HCT116 (cell line): ENCODE measurements at regions not wholly inside any gene's neighbourhood (a gene's known extent, or its start where the extent isn't known, plus 50 kb on each side); places are given as distances from the start of the nearest gene placed in this dataset.

Experiments
- CBX3 ChIP-seq: IDR thresholded peaks from 2 replicates; pipeline ENCODE4 v1.6.1; 2012; ENCODE audit warnings: low read depth
- CTCF ChIP-seq, 3 experiments: fragments of 200-600 bp in 1 of 3; sonication (generic) in 1 of 3; IDR thresholded peaks in 2 of 3; conservative IDR thresholded peaks in 1 of 3; 2 replicates each; pipeline ENCODE4 v1.5.1; 2012 to 2017; ENCODE audit warnings: low read depth in 2 of 3, low read length in 2 of 3, antibody characterized with exemption in 1 of 3, borderline replicate concordance in 1 of 3, control low read depth in 1 of 3, mild to moderate bottlenecking in 1 of 3, mixed read lengths in 1 of 3, mixed run types in 1 of 3, moderate library complexity in 1 of 3; ENCODE audit not compliant: insufficient read depth in 1 of 3
- EGR1 ChIP-seq: IDR thresholded peaks from 2 replicates; pipeline ENCODE4 v1.6.1; 2012; ENCODE audit warnings: low read depth
- EZH2 ChIP-seq: fragments of 200-600 bp; sonication (generic); IDR thresholded peaks from 2 replicates; pipeline ENCODE4 v1.6.1; 2017; ENCODE audit warnings: antibody characterized with exemption, mixed run types
- EZH2phosphoT487 ChIP-seq: fragments of 200-600 bp; IDR thresholded peaks from 2 replicates; pipeline ENCODE4 v1.6.1; 2018; ENCODE audit warnings: antibody characterized with exemption, borderline replicate concordance
- POLR2A ChIP-seq: IDR thresholded peaks from 2 replicates; pipeline ENCODE4 v1.7.0; 2011; ENCODE audit warnings: borderline replicate concordance; ENCODE audit not compliant: insufficient read depth, insufficient read length; ENCODE audit errors: extremely low read depth
- POLR2AphosphoS5 ChIP-seq: IDR thresholded peaks from 2 replicates; pipeline ENCODE4 v1.6.1; 2011; ENCODE audit warnings: mild to moderate bottlenecking, low read depth, low read length, moderate library complexity
- RAD21 ChIP-seq: IDR thresholded peaks from 2 replicates; pipeline ENCODE4 v1.6.1; 2012; ENCODE audit warnings: low read depth, mild to moderate bottlenecking
- SIN3A ChIP-seq: IDR thresholded peaks from 2 replicates; pipeline ENCODE4 v1.6.1; 2012; ENCODE audit warnings: low read depth
- SP1 ChIP-seq: IDR thresholded peaks from 2 replicates; pipeline ENCODE4 v1.6.1; 2012; ENCODE audit warnings: low read depth
- TF ChIP-seq, protein P1 (sequence below): IDR thresholded peaks from 2 replicates; pipeline ENCODE4 v1.6.1; 2012
- TF ChIP-seq, protein P2 (sequence below): IDR thresholded peaks from 2 replicates; pipeline ENCODE4 v1.6.1; 2012; ENCODE audit warnings: low read depth

GRCh38 chr18:56086786-56087185, 498.8 kb upstream of the TCF4 start:
- TF ChIP-seq POLR2A (no peak), SIN3A (no peak), EZH2 (no peak), CTCF (IDR thresholded peaks at IDR 0.05 in 2 of 3, conservative IDR thresholded peaks at IDR 0.05 in 1 of 3; ENCODE audit: borderline replicate concordance in 1 of 3, insufficient read depth in 1 of 3, low read depth in 2 of 3, low read length in 2 of 3) (no peak), POLR2AphosphoS5 (no peak), SP1 (no peak), EZH2phosphoT487 (no peak), EGR1 (no peak), RAD21 (no peak), CBX3 (no peak)
- TF ChIP-seq, protein P1, sequence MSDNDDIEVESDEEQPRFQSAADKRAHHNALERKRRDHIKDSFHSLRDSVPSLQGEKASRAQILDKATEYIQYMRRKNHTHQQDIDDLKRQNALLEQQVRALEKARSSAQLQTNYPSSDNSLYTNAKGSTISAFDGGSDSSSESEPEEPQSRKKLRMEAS, result no peak
- TF ChIP-seq, protein P2, sequence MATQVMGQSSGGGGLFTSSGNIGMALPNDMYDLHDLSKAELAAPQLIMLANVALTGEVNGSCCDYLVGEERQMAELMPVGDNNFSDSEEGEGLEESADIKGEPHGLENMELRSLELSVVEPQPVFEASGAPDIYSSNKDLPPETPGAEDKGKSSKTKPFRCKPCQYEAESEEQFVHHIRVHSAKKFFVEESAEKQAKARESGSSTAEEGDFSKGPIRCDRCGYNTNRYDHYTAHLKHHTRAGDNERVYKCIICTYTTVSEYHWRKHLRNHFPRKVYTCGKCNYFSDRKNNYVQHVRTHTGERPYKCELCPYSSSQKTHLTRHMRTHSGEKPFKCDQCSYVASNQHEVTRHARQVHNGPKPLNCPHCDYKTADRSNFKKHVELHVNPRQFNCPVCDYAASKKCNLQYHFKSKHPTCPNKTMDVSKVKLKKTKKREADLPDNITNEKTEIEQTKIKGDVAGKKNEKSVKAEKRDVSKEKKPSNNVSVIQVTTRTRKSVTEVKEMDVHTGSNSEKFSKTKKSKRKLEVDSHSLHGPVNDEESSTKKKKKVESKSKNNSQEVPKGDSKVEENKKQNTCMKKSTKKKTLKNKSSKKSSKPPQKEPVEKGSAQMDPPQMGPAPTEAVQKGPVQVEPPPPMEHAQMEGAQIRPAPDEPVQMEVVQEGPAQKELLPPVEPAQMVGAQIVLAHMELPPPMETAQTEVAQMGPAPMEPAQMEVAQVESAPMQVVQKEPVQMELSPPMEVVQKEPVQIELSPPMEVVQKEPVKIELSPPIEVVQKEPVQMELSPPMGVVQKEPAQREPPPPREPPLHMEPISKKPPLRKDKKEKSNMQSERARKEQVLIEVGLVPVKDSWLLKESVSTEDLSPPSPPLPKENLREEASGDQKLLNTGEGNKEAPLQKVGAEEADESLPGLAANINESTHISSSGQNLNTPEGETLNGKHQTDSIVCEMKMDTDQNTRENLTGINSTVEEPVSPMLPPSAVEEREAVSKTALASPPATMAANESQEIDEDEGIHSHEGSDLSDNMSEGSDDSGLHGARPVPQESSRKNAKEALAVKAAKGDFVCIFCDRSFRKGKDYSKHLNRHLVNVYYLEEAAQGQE, result no peak
